ENCODE measurements at regions not wholly inside any gene's neighbourhood (a gene's known extent, or its start where the extent isn't known, plus 50 kb on each side); places are given as distances from the start of the nearest gene placed in this dataset.

DNA sequence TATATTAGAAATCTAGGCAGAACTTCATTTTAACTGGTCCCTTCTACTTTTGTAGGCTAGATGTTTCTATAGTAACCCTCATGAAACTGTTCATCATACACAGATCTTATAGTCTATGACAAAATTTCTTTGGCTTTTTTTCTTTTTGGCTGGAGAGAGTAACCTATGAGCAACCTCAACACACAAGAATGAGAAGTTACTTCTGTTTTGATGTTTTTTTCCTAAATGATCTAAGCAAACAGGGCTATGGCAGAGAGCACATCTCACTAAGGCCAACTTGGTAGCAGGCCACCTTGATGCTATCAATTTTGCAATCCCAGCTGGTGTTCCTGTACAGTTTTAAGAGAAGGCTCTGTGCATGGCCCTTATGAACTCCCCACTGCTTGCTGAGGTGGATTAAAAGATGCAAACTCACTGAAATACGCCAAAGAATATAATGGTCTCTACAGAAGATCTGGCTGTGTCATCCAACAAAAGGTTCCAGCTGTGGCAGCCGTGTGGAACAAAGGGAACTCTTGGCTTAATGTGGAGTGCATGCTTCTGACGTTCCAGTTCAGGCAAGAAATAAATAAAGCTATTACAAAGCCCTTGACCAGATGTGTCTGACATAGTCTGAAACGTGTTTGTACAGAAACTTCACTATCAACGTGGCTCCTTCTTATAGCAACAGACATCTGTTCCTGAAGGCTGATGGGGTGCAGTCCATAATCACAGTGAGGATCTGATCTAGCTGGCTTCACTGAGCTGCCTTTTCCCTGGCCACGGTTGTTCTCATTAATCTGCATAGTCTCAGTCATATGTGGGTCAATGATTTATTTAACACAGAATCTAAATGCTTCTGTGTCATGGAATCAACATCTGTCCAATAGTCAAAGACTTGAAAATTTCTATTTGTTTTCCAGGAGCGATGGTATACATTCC lies 481.1 kb downstream of the BMP2 start:
- TF ChIP-seq, protein P1, sequence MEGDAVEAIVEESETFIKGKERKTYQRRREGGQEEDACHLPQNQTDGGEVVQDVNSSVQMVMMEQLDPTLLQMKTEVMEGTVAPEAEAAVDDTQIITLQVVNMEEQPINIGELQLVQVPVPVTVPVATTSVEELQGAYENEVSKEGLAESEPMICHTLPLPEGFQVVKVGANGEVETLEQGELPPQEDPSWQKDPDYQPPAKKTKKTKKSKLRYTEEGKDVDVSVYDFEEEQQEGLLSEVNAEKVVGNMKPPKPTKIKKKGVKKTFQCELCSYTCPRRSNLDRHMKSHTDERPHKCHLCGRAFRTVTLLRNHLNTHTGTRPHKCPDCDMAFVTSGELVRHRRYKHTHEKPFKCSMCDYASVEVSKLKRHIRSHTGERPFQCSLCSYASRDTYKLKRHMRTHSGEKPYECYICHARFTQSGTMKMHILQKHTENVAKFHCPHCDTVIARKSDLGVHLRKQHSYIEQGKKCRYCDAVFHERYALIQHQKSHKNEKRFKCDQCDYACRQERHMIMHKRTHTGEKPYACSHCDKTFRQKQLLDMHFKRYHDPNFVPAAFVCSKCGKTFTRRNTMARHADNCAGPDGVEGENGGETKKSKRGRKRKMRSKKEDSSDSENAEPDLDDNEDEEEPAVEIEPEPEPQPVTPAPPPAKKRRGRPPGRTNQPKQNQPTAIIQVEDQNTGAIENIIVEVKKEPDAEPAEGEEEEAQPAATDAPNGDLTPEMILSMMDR (IDR thresholded peaks at IDR 0.05), result no peak
- no peak for TF ChIP-seq POLR2A (IDR thresholded peaks at IDR 0.05)

Data from tibial nerve (tissue), 3 donors.